ENCODE measurements at regions not wholly inside any gene's neighbourhood (a gene's known extent, or its start where the extent isn't known, plus 50 kb on each side); places are given as distances from the start of the nearest gene placed in this dataset.

- H3K4me1 ChIP-seq (ENCODE audit: control insufficient read depth, insufficient read depth, low read length), result no peaks in the 10 kb centered on the region
- H3K27ac ChIP-seq (ENCODE audit: extremely low read depth, low read depth, low read length), result no peak overlapping the region
- no peaks in the 10 kb centered on the region for H3K9me3 ChIP-seq (ENCODE audit: control insufficient read depth, insufficient read depth, low read depth, low read length)
- ChIA-PET POLR2A (no interaction called here), CTCF (no interaction called here)
- H3K4me3 ChIP-seq (ENCODE audit: low read depth, low read length), result no peak overlapping the region
- TF ChIP-seq ZNF747 (tag by site-specific recombination; IDR thresholded peaks at IDR 0.05) (no peak), SCRT2 (tag by site-specific recombination; IDR thresholded peaks at IDR 0.05) (no peak), SCRT1 (tag by site-specific recombination; IDR thresholded peaks at IDR 0.05; ENCODE audit: borderline replicate concordance) (no peak)
- no peaks in the 10 kb centered on the region for H3K36me3 ChIP-seq (ENCODE audit: control insufficient read depth in 2 of 2, insufficient read depth in 1 of 2, low read length in 2 of 2)
These were observed 75.6 kb downstream of the IGLL1 start for GRCh38 chr22:23504516-23504915.

- Histone ChIP-seq H3K4me1 (ENCODE audit: control insufficient read depth, insufficient read depth, low read length) (no peaks in the 10 kb centered on the region), H3K4me3 (ENCODE audit: low read depth, low read length) (no peak overlapping the region), H3K27ac (ENCODE audit: extremely low read depth, low read depth, low read length) (no peak overlapping the region), H3K36me3 (ENCODE audit: control insufficient read depth in 2 of 2, insufficient read depth in 1 of 2, low read length in 2 of 2) (no peaks in the 10 kb centered on the region), H3K9me3 (ENCODE audit: control insufficient read depth, insufficient read depth, low read depth, low read length) (no peaks in the 10 kb centered on the region)
- no peak for TF ChIP-seq ATF2 (tag by site-specific recombination; IDR thresholded peaks at IDR 0.05; ENCODE audit: low read depth)
- TF ChIP-seq SCRT1 (tag by site-specific recombination; IDR thresholded peaks at IDR 0.05; ENCODE audit: borderline replicate concordance), result no peak
- TF ChIP-seq AEBP2 (tag by site-specific recombination; IDR thresholded peaks at IDR 0.05; ENCODE audit: borderline replicate concordance), result no peak
- no peak for TF ChIP-seq ZFP3 (tag by site-specific recombination; IDR thresholded peaks at IDR 0.05; ENCODE audit: low read depth)
- TF ChIP-seq ZBTB1 (tag by site-specific recombination; IDR thresholded peaks at IDR 0.05), result no peak
- TF ChIP-seq ZNF664 (tag by site-specific recombination; IDR thresholded peaks at IDR 0.05), result no peak
- TF ChIP-seq ZNF398 (tag by site-specific recombination; IDR thresholded peaks at IDR 0.05), result no peak
- no peak for TF ChIP-seq ZNF2 (tag by site-specific recombination; IDR thresholded peaks at IDR 0.05)
- no peak for TF ChIP-seq HOXC10 (CRISPR knock-in tag; IDR thresholded peaks at IDR 0.05)
- TF ChIP-seq ZNF155 (tag by site-specific recombination; IDR thresholded peaks at IDR 0.05), result no peak
- TF ChIP-seq ZNF701 (tag by site-specific recombination; IDR thresholded peaks at IDR 0.05), result no peak
- no peak for TF ChIP-seq SALL2 (tag by site-specific recombination; IDR thresholded peaks at IDR 0.05; ENCODE audit: borderline replicate concordance)
- no peak for TF ChIP-seq ZNF19 (tag by site-specific recombination; IDR thresholded peaks at IDR 0.05; ENCODE audit: low read depth)
- TF ChIP-seq ZNF626 (tag by site-specific recombination; IDR thresholded peaks at IDR 0.05), result no peak
- TF ChIP-seq ZNF214 (tag by site-specific recombination; IDR thresholded peaks at IDR 0.05; ENCODE audit: borderline replicate concordance), result no peak
- no peak for TF ChIP-seq TRIM28 (IDR thresholded peaks at IDR 0.05; ENCODE audit: borderline replicate concordance, low read length)
- POLR2A ChIA-PET, result no interaction called here
- CTCF ChIA-PET, result no interaction called here
These were observed 76.2 kb downstream of the IGLL1 start for GRCh38 chr22:23503736-23504440.

Data from HEK293 (cell line).